Cerebellar cortex (tissue), 1 donor: ENCODE measurements at regions not wholly inside any gene's neighbourhood (a gene's known extent, or its start where the extent isn't known, plus 50 kb on each side); places are given as distances from the start of the nearest gene placed in this dataset.

Experiments used
- DNase-seq: peaks from one replicate; pipeline ENCODE4 v3.0.0-alpha.2; 2015; ENCODE audit warnings: low spot score

DNA sequence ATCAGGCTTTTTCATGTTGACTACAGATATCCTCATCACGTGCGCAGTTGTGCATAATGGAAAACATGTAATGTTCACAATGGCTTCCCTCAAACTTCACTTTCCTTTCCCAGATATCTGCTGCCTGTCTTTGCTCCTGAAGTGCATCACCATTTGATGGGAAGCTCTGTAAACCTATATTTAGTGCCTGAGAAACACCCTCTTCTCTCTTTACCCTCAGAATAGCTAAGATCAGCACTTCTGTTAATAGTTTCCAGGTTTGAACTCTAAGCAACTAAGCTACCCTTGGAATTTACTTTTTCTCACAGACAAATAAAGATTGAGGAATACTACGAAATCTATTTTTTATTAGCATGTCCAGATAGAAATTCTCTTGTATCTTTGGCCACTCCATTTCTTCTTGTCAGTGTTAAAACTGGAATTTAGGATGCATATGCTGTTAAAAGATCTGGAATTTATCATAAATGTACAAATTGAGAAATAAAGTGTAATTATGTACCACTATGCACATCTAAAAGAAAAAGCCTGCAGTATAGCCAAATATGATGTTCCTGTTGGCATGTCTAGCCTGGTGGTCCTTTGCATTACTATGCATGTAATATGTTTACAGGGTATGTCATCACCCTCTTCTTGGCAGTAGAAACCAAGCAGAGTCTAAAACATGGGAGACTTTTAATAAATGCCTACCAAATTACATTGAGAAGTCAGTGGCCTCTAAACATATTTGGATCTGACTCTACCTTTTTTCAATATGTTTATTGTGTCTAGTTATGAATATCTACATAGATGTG is 278.7 kb downstream of the FIGN start:
- no peak for DNase-seq

DNA sequence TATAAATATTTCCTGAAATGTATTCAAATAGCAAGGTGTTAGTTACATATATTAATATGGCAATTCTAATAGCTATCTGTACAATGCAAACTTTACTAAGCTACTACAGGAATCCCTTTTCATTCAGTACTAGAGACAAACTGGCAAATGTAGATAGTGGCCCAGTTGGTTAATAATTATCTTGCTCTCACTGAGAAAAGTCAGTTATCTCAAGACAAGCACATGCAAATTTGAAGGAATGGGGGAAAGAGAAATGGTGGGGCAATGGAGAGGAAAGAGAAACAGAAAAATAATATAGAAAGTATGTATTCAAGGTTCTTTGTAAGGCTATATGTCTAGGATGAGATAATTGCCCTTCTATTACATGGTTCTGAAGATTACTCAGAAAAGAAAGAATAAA is 280.0 kb downstream of the FIGN start:
- DNase-seq, result no peak

DNA sequence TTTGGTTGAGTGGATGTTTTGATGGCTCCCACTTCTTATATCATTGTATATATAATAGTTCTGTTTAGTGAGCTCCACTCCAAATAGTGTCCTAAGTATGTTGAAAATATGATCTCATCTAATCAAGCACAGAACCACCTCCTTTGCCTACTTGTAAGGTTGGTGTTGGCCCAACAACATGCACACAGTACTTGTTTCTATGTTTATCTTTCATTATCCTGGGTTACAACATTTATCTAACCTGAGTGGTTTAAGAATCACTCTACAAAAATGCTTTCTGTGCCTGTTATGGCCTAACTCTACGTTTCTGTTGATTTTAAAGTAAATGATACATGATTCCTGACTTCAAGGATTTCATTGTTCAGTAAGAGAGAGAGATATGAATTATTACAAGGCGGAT is 281.9 kb downstream of the FIGN start:
- no peak for DNase-seq

DNA sequence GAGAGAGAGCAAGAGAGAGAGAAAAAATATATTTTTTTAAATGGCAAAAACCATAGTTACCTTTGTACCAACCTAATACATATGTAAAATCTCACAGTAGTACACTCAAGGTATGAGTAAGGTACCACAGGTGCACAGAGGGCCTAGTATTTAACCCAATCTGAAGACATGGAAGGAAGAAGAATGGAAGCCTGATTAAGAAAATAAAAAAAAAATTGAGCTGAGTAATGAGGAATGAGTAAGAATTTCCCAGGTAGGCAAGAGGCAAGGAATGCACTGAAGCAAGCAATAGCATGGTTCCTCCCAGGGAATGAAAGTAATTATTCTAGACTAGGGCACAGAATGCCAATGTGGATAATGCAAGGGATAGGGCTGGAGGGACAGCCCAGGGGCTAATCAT is 294.2 kb downstream of the FIGN start:
- no peak for DNase-seq

DNA sequence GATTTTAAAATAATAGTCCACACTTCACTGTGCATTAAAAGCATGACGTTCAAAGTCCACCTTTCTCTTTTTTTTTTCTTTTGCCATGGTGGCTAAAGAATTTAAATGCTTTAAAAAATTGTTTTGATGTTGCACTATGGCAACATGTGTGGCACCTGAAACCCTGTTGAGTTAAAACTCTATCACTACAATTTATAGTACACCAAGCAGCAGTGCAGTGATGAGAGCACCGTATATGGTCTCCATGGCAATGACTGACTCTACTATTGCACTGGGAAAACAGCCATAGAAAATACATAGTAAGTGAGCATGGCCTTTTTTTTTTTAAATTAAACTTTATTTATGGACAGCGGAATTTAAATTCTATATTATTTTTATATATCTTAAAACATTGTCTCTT is 298.8 kb downstream of the FIGN start:
- no peak for DNase-seq

DNA sequence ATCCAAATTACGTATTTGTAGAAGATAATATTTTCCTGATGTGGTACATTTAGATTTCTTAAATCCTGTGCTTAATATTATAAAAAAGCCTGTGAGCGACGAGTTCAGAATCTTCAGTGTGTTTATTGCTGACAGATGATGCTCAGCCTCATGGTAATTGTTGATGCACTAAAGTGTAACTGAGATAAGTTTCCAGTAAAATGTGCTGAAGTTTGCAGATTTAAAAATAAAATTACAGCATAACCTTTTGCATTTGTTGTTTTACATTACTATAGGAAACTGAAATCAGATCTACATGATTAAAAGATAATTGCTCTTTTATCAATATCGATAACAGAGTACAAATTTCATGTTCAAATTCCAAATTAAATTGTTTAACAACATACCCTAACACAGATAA is 307.6 kb downstream of the FIGN start:
- no peak for DNase-seq

DNA sequence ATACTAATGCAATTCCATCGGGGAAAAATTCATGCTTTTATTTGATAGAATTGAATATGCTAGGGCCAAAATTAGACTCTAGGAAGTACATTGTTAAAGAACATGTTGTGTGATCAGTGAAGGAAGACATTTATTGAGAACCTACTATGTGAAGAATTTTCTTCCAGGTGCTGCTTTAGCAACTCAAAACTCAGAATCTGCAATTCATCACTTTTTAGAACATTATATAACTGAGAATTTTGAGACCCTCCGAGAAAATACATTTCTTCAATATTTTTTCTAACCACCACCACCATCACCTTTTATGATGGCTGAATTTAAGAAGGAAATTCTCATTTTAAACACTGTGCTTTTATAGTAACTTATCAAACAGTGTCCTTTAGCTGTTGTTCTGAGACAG is 315.2 kb downstream of the FIGN start:
- DNase-seq, result no peak

DNA sequence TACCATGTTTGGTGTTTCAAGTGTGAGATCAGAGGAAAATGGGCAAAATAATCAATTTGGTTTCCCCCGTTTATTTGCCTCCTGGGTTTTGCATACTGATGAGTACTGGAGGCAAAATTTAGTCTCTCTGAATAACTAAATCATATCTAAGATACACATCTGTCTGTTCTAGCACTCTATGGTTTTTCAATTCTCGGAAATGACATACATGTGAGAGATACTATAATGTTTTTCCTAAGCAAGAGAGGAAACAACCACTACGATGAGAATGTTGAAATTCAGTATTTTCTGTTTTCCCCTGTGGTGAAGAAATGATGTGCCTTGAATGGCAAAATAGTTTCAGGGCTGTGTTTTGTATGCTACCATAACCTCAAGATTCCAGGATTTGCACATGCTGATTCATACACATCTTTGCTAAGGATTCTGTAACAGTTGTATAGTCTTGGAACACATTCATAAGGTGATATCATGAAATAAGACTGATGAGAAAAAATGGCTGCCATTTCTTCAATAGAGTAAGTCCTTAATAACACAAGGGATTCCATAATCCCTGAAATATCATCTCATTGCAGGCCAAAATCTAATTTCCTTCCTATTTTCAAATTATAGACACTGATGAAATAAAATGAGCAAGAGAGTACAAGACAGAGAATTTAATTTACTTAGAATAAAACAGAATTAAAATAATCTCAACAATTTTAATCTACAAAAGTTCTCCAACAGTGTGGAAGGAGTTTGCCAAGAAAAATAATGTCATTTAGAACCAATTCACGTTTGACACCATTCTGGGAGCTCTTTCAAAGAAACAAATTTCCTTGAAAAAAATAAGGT is 316.6 kb downstream of the FIGN start:
- DNase-seq, result no peak

DNA sequence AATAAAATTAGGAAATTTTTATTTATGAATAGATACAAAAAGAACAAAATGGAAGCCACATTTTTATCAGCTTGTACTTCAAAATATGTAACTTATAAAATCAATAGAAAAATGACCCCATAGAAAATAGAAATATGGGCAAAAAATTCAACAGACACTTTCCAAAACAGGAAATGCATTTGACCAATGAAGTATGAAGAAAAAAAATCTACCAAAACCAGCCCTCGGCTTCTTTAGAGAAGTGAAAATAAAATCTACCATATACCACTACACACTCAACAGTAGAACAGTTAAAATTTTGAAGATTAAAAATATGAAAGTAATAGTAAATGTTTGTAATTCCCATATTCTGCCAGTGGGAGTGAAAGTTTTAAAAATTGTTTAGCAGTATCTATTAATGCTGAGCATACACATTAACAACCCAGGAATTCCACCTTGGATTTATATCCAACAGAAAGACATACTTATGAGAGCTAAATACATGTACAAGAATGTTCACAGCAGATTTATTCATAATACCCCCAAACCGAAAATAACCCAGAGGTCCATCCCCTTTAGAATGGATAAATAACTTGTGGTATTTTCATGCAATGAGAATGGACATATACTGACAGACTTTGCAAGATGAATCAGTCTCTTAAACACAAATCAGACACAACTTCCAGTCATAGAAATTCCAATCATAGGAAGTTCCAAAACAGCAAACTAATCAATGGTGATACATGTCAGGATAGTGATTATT is 318.0 kb downstream of the FIGN start:
- DNase-seq, result no peak

DNA sequence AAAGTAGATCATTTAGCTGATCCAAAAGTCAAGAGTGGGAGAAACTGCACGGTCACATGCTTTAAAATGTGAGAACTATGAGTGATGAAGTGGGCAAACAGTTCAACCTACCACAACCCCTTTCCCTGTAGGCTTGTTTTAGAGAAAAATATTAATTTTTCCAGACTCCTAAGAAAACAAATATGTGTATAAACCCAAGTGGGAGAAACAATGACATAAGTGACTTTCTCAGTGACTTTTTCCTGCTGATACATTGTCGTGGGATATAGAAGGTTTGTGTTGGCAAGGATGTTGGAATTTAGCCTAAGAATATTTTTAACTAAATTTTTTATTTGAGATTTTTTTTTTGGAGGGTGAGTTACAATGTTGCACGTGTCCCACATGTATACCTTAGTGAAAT is 321.7 kb downstream of the FIGN start:
- no peak for DNase-seq

DNA sequence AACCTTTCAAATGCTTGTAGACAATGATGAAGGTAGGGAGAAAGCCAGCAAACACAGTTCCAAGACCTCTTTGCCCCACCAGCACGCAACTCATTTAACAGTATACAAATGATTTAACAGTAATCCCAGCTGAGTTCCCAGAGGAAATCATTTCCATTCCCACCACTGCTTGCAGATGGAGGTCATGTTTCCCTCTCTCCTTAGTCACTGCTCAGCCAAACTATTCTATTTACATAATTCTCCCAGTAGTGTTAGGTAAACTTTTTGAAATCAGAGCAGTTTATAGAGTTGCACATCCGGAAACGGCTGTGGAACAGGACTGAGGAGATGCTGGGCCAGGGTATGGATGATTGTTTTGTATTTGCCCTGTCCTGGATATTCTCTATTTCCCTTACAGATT is 328.5 kb downstream of the FIGN start:
- no peak for DNase-seq

DNA sequence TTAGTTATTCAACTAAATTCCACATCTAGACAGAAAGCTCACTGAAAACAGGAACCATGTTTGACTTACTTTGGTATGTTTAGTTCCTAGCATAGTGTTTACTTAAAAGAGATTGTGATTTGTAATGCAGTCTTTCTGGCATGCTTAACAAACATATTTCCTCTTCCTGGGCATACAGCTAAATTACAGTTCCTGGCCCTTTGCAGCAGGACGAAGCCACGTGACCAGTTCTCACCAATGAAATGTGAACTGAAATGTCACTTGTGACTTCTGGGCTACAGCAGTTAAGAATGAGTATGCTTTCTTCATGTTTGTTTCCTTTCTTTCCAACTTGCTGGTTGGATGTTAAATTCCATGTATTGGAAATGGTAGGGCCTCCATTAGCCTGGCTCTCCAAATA is 330.5 kb downstream of the FIGN start:
- DNase-seq, result no peak

DNA sequence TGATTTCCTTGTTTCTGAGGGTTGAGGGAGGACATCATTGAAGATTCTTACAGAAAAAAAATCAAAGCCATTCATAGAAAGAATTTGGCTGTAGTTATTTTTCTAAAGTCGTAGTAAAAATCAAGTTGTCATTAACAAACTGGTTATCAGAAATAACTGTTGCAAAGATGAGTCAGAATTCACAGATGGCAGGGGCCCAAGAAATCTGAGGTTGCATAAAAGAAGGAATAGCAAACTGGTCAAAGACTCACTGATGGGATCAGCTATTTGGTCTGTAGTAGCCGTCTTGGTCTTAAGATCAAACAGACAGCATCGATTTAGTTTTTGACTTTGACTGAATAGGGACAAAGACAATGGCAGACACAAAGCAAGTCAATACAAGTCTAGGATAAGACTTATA is 334.3 kb downstream of the FIGN start:
- no peak for DNase-seq

DNA sequence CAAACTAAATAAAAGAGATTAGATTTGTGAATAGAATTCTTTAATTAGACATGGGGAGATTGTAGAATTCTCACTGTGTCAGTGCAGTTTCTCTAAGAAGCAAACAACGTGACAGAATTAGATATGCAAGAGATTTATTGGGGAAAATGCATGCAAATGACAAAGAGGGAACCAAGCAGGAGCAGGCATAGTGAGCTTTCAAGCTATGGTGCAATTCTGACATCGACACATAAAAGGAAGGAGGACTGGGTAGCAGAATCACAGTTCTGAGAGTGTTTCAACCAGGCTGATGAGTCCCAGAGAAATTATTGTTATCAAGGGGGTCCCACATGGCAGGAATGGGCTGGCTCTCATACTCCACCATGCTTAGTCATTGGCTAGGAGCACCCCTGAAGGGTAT is 338.4 kb downstream of the FIGN start:
- no peak for DNase-seq

DNA sequence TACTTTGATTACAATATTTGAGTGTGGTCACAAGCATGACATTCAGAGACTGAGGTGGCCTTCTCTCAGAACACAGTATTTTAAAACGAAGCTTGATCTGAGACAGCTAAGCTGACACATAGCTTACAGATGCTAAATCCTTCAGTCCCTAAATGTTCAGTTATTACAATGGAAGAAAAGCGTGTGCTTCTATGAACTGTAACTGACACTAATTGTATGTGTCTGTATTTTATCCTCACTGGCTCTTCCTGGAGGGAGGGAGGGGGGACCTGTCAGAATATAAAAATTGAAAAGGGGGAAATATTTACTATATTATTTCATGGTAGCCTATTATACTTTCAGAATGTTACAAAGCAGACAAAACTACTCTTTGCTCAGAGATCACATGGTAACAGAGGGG is 340.2 kb downstream of the FIGN start:
- DNase-seq, result no peak

DNA sequence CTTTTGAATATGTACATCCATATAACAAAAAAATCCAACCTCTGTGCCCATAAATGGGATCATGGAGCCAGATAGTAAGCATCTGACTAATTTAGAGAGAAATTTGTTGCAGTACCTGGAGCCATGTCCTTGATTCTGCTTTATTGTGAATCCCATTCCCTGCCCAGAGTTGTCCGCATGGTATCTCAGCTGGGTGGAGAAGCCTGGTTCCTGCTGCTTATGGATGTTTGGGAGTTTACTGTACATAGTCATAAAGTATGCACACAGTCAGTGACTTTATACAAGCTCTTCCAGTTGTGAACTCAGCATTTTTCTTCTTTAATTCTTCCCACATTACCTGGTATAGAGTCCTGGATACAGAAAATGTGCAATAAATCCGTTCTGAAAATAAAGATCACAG is 346.0 kb downstream of the FIGN start:
- DNase-seq, result no peak

DNA sequence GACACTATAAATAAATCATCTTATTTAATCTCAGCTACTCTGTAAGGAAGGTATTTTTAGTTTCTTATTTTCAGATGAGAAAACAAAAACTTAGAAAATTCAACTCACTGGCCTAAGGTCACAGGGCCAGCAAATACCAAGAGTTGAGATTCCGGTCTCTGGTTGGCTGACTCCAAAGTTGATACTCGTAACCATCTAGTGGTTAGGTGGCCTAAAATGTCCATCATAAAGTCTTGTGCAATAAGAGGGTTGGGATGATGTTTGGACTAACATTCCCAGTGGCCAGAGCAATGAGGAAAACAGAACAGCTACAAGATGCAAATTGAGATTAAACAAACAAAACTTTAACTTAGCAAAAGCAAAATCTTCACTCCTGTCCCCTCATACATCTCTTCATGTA is 360.3 kb downstream of the FIGN start:
- DNase-seq, result no peak

DNA sequence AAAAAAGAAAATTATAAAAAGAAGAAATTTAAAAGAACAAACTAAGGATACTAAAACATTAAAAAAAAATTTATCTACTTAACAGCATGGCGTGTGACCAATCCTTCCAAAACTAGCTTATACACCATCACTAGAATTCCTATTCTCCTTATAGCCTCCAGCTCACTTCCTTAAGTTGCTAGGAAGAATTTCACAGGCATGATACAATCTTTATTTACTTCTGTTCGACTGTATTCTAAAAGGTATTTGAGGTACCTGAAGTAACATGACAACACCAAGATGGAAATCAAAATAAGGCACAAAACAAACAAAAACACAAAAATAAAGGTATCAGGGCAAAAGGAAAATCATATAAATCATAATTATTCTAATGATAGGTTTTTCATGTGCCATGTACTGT is 360.7 kb downstream of the FIGN start:
- no peak for DNase-seq

DNA sequence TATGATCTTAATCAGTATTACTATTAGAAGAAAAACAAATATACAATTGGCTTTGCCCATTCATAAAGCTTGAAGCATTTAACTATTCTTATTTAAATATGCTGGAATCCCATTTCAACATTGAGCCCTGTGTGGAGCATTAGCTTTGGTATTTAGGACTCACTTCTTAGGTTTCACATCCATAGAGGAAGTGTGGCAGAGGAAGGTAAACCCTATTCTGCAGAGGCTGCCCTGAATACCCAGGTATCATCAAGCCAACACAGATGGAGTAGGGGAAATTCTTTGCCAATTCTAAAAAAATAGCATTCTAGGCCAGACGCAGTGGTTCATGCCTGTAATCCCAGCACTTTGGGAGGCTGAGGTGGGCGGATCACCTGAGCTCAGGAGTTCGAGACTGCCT is 361.5 kb downstream of the FIGN start:
- DNase-seq, result no peak

DNA sequence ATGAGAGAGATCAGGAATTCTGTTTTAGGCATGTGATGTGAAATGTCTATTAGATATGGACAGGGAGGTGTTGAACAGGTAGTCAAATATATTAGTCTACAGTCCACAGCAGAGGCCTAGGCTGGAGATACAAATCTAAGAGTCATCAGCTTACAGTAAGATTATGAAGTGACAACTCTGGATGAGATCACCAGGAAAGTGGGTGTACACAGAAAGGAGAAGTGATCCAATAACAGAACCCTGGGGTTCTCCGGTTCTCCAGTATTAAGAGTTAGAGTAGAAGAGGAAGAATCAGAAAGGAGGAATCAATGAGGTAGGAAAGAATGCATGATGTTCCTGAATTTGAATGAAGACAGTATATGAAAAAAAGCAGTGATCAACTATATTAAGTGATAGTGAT is 362.3 kb downstream of the FIGN start:
- no peak for DNase-seq

DNA sequence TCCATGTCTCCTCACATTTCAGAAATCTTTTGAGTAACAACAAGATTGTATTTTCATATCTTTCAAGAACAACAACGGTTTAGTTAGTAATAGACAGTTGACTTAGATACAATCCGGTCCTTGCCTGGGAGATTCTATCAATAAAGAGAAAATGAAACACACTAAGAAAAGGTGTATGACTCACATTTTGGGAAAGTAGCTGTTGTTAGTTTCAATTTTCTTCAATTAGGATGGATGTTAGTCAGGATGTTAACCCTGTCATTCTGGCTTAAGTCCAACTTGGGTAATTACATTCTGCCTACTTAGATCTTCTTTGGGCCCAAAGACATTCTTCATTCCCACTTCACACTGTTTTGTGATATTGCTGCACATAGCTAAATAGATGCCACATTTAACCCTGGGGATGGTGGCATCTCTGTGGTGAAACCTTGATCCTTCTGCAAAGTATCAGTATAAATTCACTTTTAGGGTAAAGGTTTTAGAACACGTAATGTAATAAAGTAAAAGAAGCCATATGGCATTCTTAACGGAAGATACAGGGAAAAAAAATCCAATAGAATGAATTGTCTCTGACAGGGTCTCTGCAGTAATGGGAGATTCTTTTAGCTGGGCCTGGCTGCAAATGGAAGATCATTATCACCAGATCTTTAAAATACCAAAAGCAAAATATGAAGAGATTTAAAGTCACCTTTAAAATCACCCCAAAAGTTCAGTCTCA is 365.5 kb downstream of the FIGN start:
- peak; percentile 29 for DNase-seq

DNA sequence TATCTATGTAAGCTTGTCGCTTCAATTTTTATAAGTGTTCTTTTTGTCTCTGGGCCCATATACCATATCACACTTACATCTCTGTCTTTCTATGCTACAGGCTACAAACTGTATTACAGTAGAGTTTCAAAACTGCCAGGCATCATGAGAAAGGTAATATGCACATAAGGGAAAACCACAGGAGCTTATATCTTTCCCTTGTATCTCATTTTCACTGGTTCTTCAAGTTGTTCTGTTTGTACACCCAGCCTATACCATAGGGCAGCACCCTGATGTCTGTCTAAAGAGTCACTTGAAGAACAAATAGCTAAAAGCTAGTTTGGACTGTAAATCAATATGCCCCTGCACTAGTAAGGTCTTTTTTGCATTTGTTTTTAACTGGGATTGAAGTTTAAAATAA is 366.7 kb downstream of the FIGN start:
- no peak for DNase-seq
